22Rv1 (cell line): ENCODE measurements at regions not wholly inside any gene's neighbourhood (a gene's known extent, or its start where the extent isn't known, plus 50 kb on each side); places are given as distances from the start of the nearest gene placed in this dataset.

ENCODE experiments used
- CTCF ChIP-seq: fragments of 450-650 bp; IDR thresholded peaks from 2 replicates; pipeline ENCODE4 v1.5.1; 2017; ENCODE audit warnings: mild to moderate bottlenecking
- ZFX ChIP-seq: fragments of 450-650 bp; IDR thresholded peaks from 2 replicates; pipeline ENCODE4 v1.6.1; 2017; ENCODE audit warnings: antibody characterized with exemption, borderline replicate concordance

DNA sequence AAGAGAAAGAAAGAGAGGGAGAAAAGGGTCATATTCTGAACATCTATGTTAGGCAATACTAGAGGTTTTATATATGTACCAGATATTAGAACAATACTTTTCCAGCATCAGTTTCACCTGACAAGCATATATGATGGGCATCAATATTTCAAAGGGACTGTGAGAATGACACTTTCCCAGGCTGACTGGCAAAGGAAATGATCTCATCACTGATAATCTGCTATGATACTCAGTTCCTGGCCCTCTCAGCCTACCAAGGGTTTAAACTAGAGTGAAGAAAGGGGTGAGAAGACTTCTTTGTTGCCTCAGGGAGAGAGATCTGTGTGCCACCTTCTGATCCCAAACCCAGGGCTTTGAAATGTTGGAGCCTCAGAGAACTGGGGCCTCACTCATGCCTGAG, 183.5 kb downstream of the TTC8 start:
- TF ChIP-seq CTCF (no peak), ZFX (no peak)
